Endothelial cell (in vitro differentiated cells): ENCODE measurements at regions not wholly inside any gene's neighbourhood (a gene's known extent, or its start where the extent isn't known, plus 50 kb on each side); places are given as distances from the start of the nearest gene placed in this dataset.
"Not testable (repeated sequence)": the region's sequence is repeated elsewhere in the genome, so short reads cannot be mapped to it uniquely, and the experiment has no call there.

Experiments used
- DNase-seq: peaks from one replicate; pipeline ENCODE4 v3.0.0; 2021; ENCODE audit warnings: low spot score
- H3K27ac Mint-ChIP-seq: one replicate; pipeline ENCODE4 v1.8.0; 2021; ENCODE audit warnings: mixed read lengths, inconsistent platforms; ENCODE audit not compliant: unreplicated experiment
- H3K27me3 Mint-ChIP-seq: one replicate; pipeline ENCODE4 v1.8.0; 2021; ENCODE audit warnings: mild to moderate bottlenecking, moderate library complexity, mixed read lengths, inconsistent platforms; ENCODE audit not compliant: unreplicated experiment
- H3K36me3 Mint-ChIP-seq: one replicate; pipeline ENCODE4 v1.8.0; 2021; ENCODE audit warnings: mild to moderate bottlenecking, low read depth, mixed read lengths, inconsistent platforms; ENCODE audit not compliant: unreplicated experiment
- H3K4me1 Mint-ChIP-seq: one replicate; pipeline ENCODE4 v1.8.0; 2021; ENCODE audit warnings: mild to moderate bottlenecking, mixed read lengths, inconsistent platforms; ENCODE audit not compliant: unreplicated experiment
- H3K4me3 Mint-ChIP-seq: one replicate; pipeline ENCODE4 v1.8.0; 2021; ENCODE audit warnings: mild to moderate bottlenecking, mixed read lengths, inconsistent platforms; ENCODE audit not compliant: unreplicated experiment
- H3K9me3 Mint-ChIP-seq: one replicate; pipeline ENCODE4 v1.8.0; 2021; ENCODE audit warnings: mixed read lengths, inconsistent platforms; ENCODE audit not compliant: unreplicated experiment
- TF ChIP-seq, protein P1 (sequence below): fragments of 200-600 bp; sonication (generic); IDR thresholded peaks from one replicate; pipeline ENCODE4 v1.5.0; 2021; ENCODE audit warnings: antibody characterized with exemption; ENCODE audit not compliant: unreplicated experiment

DNA sequence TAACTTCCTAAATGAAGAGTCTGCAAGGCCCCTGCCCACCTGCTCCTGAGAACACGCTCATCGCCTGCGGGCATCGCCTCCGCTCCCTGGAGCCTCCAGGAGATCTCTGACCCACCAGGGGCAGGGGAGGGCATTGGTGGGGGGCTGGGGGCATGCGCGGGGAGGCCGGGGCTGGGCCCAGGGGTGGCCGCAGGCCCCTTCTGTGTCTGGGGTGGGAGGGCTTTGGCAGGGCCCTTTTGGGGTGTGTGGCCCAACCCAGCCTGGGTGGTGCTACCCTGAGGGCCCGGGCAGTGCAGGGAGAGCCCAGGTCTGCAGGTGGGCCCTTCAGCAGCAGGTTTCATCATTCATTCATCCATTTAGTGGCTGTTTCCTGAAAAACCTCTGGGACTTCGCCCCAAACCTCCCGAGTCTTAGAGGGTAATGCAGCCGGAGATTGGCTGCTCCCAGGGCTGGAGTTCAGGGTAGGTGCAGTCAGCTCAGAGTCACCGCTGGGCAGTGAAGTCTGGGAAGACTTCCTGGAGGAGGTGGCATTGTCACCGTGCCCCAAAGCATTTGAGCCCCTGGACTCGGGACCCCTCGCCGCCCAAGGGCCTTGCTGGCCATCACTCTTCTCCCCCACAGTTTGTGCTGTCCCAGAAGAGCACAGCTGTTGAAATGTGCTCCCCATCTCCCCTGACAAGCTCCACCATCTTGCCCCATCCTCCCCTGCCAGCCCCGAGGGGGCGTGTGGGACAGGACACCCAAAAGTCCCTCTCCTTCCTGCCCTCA lies 255.1 kb downstream of the PARP8 start:
- Mint-ChIP-seq H3K9me3 (no peaks in the 10 kb centered on the region), H3K27me3 (peaks cover 2% of the 10 kb centered on the region), H3K4me3 (no peak overlapping the region), H3K36me3 (no peaks in the 10 kb centered on the region), H3K4me1 (no peaks in the 10 kb centered on the region), H3K27ac (no peak overlapping the region)
- TF ChIP-seq, protein P1, sequence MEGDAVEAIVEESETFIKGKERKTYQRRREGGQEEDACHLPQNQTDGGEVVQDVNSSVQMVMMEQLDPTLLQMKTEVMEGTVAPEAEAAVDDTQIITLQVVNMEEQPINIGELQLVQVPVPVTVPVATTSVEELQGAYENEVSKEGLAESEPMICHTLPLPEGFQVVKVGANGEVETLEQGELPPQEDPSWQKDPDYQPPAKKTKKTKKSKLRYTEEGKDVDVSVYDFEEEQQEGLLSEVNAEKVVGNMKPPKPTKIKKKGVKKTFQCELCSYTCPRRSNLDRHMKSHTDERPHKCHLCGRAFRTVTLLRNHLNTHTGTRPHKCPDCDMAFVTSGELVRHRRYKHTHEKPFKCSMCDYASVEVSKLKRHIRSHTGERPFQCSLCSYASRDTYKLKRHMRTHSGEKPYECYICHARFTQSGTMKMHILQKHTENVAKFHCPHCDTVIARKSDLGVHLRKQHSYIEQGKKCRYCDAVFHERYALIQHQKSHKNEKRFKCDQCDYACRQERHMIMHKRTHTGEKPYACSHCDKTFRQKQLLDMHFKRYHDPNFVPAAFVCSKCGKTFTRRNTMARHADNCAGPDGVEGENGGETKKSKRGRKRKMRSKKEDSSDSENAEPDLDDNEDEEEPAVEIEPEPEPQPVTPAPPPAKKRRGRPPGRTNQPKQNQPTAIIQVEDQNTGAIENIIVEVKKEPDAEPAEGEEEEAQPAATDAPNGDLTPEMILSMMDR = no peak
- no peak for DNase-seq

GRCh38 chr5:50922134-50922941 lies 255.9 kb downstream of the PARP8 start:
- H3K27me3 Mint-ChIP-seq, H3K4me3 Mint-ChIP-seq, H3K27ac Mint-ChIP-seq, H3K36me3 Mint-ChIP-seq, H3K4me1 Mint-ChIP-seq, H3K9me3 Mint-ChIP-seq: not testable (repeated sequence)
- TF ChIP-seq, protein P1 = peak; percentile 77
- DNase-seq = peak; percentile 20

DNA sequence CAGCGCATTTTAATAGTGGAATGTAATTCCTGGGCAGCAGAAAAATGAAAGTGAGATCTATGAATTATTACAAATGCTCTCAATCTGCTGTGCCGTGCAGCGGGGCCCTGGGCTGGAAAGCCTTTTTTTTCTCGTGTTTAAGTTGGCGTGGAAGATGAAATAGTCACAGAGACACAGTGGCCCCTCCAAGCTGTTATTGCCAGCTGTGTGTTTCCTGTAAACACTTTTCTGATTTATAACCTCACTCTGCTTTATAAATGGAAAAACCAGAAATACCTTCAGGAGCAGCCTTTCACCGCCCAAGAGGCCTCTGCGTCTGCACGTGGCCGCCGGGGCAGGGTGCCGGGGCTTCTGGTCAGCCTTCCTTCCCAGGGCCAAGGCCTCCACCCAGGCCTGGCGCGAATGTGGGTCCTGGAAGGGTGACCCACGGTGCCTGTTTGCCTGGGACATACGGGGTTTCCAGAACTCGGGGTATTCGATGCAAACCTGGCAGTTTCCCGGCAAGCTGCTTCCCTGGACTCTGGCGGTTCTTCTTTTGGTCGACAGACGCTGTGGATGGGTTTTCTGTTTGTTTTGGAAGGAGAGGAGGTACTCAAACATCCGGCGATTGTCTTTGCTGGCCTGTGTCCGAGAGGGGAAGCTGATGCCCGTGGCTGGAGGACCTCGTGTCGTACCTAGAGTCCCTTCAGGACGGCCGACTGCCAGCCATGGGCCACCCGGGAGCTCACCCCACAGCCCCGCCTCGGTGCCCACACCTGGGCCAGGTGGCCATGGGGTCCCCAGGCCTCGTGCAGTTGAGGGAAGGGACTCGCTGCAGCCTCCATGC lies 256.7 kb downstream of the PARP8 start:
- DNase-seq = no peak
- no peaks in the 10 kb centered on the region for H3K36me3 Mint-ChIP-seq
- H3K4me3 Mint-ChIP-seq = no peak overlapping the region
- TF ChIP-seq, protein P1 = no peak
- no peak overlapping the region for H3K27ac Mint-ChIP-seq
- no peaks in the 10 kb centered on the region for H3K9me3 Mint-ChIP-seq
- H3K27me3 Mint-ChIP-seq = peaks cover 4% of the 10 kb centered on the region
- no peaks in the 10 kb centered on the region for H3K4me1 Mint-ChIP-seq

DNA sequence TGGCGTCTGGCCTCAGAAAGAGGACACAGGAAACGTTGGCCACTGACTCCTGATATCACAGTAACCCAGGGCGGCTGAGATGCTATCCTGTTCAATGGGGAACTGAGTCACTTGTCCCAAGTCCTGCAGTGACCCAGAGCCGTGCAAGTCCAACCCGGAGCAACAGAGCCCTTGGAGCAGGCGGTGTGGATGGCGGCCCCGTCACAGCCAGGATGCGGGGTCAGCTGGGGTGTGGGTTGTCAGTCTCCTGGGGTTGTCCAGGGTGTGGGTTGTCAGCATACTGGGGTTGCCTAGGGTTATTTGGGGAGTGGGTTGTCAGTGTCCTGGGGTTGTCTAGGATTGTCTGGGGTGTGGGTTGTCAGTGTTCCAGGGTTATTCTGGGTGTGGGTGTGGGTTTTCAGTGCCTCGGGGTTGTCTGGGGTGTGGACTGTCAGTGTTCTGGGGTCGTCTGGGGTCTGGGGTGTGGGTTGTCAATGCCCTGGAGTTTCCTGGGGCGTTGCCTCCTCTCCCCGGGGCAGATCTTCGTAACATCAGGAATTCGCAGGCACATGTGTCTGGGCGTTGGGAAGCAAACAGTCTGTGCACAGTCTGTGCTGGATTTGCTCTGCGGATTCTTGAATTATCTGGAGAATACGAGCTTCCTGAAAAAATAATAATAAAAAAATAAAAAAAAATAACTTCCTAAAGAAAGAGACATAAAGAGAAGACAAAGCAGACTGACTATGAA lies 257.5 kb downstream of the PARP8 start:
- H3K27me3 Mint-ChIP-seq = peaks cover 4% of the 10 kb centered on the region
- no peak overlapping the region for H3K4me3 Mint-ChIP-seq
- no peaks in the 10 kb centered on the region for H3K9me3 Mint-ChIP-seq
- DNase-seq = no peak
- no peaks in the 10 kb centered on the region for H3K4me1 Mint-ChIP-seq
- no peak overlapping the region for H3K27ac Mint-ChIP-seq
- TF ChIP-seq, protein P1 = no peak
- H3K36me3 Mint-ChIP-seq = no peaks in the 10 kb centered on the region
